ENCODE measurements at regions not wholly inside any gene's neighbourhood (a gene's known extent, or its start where the extent isn't known, plus 50 kb on each side); places are given as distances from the start of the nearest gene placed in this dataset.

- Histone ChIP-seq H3K27me3 (ENCODE audit: low read depth, low read length) (no peaks in the 10 kb centered on the region), H4K20me1 (ENCODE audit: insufficient read depth, low read length) (no peaks in the 10 kb centered on the region), H2AFZ (ENCODE audit: low read depth, low read length) (no peak overlapping the region), H3K4me1 (ENCODE audit: low read length) (no peaks in the 10 kb centered on the region), H3K9me3 (ENCODE audit: insufficient read depth, low read length) (0 out of 2 replicates have a peak, but pooled peaks cover 12% of the 10 kb centered on the region), H3K9ac (ENCODE audit: low read length) (no peak overlapping the region), H3K4me2 (ENCODE audit: low read length) (no peak overlapping the region), H3K36me3 (replicated peaks; ENCODE audit: low read depth, low read length) (peaks cover 6% of the 10 kb centered on the region), H3K4me3 (ENCODE audit: low read length) (no peak overlapping the region), H3K79me2 (ENCODE audit: low read length) (no peaks in the 10 kb centered on the region), H3K27ac (ENCODE audit: low read length) (no peak overlapping the region)
- TF ChIP-seq, protein P1, sequence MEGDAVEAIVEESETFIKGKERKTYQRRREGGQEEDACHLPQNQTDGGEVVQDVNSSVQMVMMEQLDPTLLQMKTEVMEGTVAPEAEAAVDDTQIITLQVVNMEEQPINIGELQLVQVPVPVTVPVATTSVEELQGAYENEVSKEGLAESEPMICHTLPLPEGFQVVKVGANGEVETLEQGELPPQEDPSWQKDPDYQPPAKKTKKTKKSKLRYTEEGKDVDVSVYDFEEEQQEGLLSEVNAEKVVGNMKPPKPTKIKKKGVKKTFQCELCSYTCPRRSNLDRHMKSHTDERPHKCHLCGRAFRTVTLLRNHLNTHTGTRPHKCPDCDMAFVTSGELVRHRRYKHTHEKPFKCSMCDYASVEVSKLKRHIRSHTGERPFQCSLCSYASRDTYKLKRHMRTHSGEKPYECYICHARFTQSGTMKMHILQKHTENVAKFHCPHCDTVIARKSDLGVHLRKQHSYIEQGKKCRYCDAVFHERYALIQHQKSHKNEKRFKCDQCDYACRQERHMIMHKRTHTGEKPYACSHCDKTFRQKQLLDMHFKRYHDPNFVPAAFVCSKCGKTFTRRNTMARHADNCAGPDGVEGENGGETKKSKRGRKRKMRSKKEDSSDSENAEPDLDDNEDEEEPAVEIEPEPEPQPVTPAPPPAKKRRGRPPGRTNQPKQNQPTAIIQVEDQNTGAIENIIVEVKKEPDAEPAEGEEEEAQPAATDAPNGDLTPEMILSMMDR (IDR thresholded peaks at IDR 0.05; ENCODE audit: low read depth, low read length), result no peak
- TF ChIP-seq EZH2phosphoT487 (IDR thresholded peaks at IDR 0.05; ENCODE audit: low read depth), result no peak
Observed at GRCh38 chr16:31764103-31764502, 109.5 kb upstream of the ZNF267 start.

DNA sequence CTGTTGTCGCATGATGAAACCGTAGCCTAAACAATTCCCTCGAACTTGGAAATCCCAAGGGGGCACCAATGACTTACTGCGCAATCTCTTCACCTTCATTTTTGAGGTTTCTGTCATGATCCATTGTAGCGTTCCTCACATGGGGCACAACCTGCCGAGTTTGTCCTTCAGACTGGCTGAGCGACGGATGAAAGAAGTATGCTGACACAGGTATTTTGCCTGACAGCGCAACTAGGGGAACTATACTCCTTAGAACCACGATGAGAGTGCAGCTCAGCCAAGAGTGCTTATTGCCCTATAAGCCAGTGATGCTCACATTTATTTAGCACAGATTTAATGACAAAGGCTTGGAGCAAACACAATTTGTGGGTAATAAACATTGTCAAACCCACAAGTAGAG lies 106.3 kb upstream of the ZNF267 start:
- Histone ChIP-seq H3K27ac (ENCODE audit: low read length) (no peak overlapping the region), H3K4me2 (ENCODE audit: low read length) (no peak overlapping the region), H3K36me3 (replicated peaks; ENCODE audit: low read depth, low read length) (peaks cover 6% of the 10 kb centered on the region), H3K27me3 (ENCODE audit: low read depth, low read length) (no peaks in the 10 kb centered on the region), H3K4me3 (ENCODE audit: low read length) (no peak overlapping the region), H4K20me1 (ENCODE audit: insufficient read depth, low read length) (no peaks in the 10 kb centered on the region), H2AFZ (ENCODE audit: low read depth, low read length) (no peak overlapping the region), H3K9me3 (ENCODE audit: insufficient read depth, low read length) (0 out of 2 replicates have a peak, but pooled peaks cover 12% of the 10 kb centered on the region), H3K79me2 (ENCODE audit: low read length) (no peaks in the 10 kb centered on the region), H3K9ac (ENCODE audit: low read length) (no peak overlapping the region), H3K4me1 (ENCODE audit: low read length) (no peaks in the 10 kb centered on the region)
- TF ChIP-seq EZH2phosphoT487 (IDR thresholded peaks at IDR 0.05; ENCODE audit: low read depth), result no peak
- TF ChIP-seq, protein P1 (IDR thresholded peaks at IDR 0.05; ENCODE audit: low read depth, low read length), result no peak

DNA sequence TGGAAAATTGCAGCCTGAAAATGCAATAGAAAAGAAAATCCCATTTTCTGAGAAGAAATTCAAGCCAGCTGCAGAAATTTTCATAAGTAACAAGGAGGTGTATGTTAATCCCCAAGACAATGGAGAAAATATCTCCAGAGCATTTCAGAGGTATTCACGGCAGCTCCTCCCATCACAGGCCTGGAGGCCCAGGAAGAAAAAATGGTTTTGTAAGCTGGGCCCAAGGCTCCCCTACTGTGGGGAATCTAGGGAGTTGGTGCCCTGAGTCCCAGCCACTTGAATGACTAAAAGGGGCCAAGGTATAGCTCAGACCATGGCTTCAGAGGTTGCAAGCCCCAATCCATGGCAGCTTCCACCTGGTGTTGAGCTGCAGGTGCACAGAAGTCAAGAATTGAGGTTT lies 93.3 kb upstream of the ZNF267 start:
- no peaks in the 10 kb centered on the region for H3K4me1 ChIP-seq (ENCODE audit: low read length)
- H3K27me3 ChIP-seq (ENCODE audit: low read depth, low read length), result no peaks in the 10 kb centered on the region
- no peak overlapping the region for H3K4me3 ChIP-seq (ENCODE audit: low read length)
- no peak overlapping the region for H3K9ac ChIP-seq (ENCODE audit: low read length)
- no peak overlapping the region for H2AFZ ChIP-seq (ENCODE audit: low read depth, low read length)
- no peak overlapping the region for H3K4me2 ChIP-seq (ENCODE audit: low read length)
- no peaks in the 10 kb centered on the region for H4K20me1 ChIP-seq (ENCODE audit: insufficient read depth, low read length)
- TF ChIP-seq EZH2phosphoT487 (IDR thresholded peaks at IDR 0.05; ENCODE audit: low read depth), result no peak
- TF ChIP-seq, protein P1 (IDR thresholded peaks at IDR 0.05; ENCODE audit: low read depth, low read length), result no peak
- no peaks in the 10 kb centered on the region for H3K9me3 ChIP-seq (ENCODE audit: insufficient read depth, low read length)
- no peaks in the 10 kb centered on the region for H3K36me3 ChIP-seq (replicated peaks; ENCODE audit: low read depth, low read length)
- no peak overlapping the region for H3K27ac ChIP-seq (ENCODE audit: low read length)
- H3K79me2 ChIP-seq (ENCODE audit: low read length), result no peaks in the 10 kb centered on the region

GRCh38 chr16:31785126-31785525 lies 88.5 kb upstream of the ZNF267 start:
- no peak overlapping the region for H3K4me2 ChIP-seq (ENCODE audit: low read length)
- TF ChIP-seq, protein P1 (IDR thresholded peaks at IDR 0.05; ENCODE audit: low read depth, low read length), result no peak
- TF ChIP-seq EZH2phosphoT487 (IDR thresholded peaks at IDR 0.05; ENCODE audit: low read depth), result no peak
- H3K27me3 ChIP-seq (ENCODE audit: low read depth, low read length), result no peaks in the 10 kb centered on the region
- no peaks in the 10 kb centered on the region for H3K4me1 ChIP-seq (ENCODE audit: low read length)
- H2AFZ ChIP-seq (ENCODE audit: low read depth, low read length), result no peak overlapping the region
- H3K9ac ChIP-seq (ENCODE audit: low read length), result no peak overlapping the region
- no peaks in the 10 kb centered on the region for H3K36me3 ChIP-seq (replicated peaks; ENCODE audit: low read depth, low read length)
- no peak overlapping the region for H3K27ac ChIP-seq (ENCODE audit: low read length)
- no peak overlapping the region for H3K4me3 ChIP-seq (ENCODE audit: low read length)
- H3K79me2 ChIP-seq (ENCODE audit: low read length), result no peaks in the 10 kb centered on the region
- no peaks in the 10 kb centered on the region for H4K20me1 ChIP-seq (ENCODE audit: insufficient read depth, low read length)
- no peaks in the 10 kb centered on the region for H3K9me3 ChIP-seq (ENCODE audit: insufficient read depth, low read length)

All from OCI-LY3 (cell line).